Ishikawa (cell line): ENCODE measurements at regions not wholly inside any gene's neighbourhood (a gene's known extent, or its start where the extent isn't known, plus 50 kb on each side); places are given as distances from the start of the nearest gene placed in this dataset.

Experiments
- CEBPB ChIP-seq: IDR thresholded peaks from 2 replicates; pipeline ENCODE4 v1.6.1; 2012
- CREB1 ChIP-seq: IDR thresholded peaks from 2 replicates; pipeline ENCODE4 v1.6.1; 2012; ENCODE audit warnings: low read depth
- EP300 ChIP-seq: IDR thresholded peaks from 2 replicates; pipeline ENCODE4 v1.6.1; 2012; ENCODE audit warnings: borderline replicate concordance
- FOXM1 ChIP-seq: IDR thresholded peaks from 2 replicates; pipeline ENCODE4 v1.6.1; 2012; ENCODE audit warnings: low read depth, borderline replicate concordance
- RAD21 ChIP-seq: IDR thresholded peaks from 2 replicates; pipeline ENCODE4 v1.6.1; 2012; ENCODE audit warnings: low read depth
- TAF1 ChIP-seq: IDR thresholded peaks from 2 replicates; pipeline ENCODE4 v1.6.1; 2012; ENCODE audit warnings: low read depth, mild to moderate bottlenecking
- TEAD4 ChIP-seq: IDR thresholded peaks from 2 replicates; pipeline ENCODE4 v1.6.1; 2012
- YY1 ChIP-seq: IDR thresholded peaks from 2 replicates; pipeline ENCODE4 v1.6.1; 2012; ENCODE audit warnings: low read depth
- ZBTB7A ChIP-seq: IDR thresholded peaks from 2 replicates; pipeline ENCODE4 v1.6.1; 2012; ENCODE audit warnings: low read depth
- TF ChIP-seq, protein P1 (sequence below): IDR thresholded peaks from 2 replicates; pipeline ENCODE4 v1.6.1; 2012; ENCODE audit warnings: low read depth, mild to moderate bottlenecking
- TF ChIP-seq, protein P2 (sequence below): IDR thresholded peaks from 2 replicates; pipeline ENCODE4 v1.6.1; 2012

DNA sequence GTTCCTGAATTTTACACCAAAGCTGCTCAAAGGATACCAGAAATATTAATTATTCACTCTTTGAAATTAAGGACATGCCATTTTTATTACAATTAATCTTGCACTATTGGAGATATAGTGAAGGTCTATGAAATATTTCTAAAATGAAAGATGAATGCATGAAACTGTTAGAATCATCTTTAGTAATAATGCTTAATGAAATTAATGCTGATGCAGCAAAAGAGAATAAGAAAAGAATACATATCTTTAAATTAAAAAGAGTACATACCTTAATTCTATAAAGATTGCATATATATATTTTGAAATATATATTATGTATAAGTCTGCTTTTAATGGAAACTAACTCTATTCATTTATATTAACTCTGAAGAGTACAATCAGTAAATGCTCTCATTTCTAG, 236.0 kb downstream of the ALX1 start:
- no peak for TF ChIP-seq FOXM1
- TF ChIP-seq CEBPB, result no peak
- TF ChIP-seq, protein P1, sequence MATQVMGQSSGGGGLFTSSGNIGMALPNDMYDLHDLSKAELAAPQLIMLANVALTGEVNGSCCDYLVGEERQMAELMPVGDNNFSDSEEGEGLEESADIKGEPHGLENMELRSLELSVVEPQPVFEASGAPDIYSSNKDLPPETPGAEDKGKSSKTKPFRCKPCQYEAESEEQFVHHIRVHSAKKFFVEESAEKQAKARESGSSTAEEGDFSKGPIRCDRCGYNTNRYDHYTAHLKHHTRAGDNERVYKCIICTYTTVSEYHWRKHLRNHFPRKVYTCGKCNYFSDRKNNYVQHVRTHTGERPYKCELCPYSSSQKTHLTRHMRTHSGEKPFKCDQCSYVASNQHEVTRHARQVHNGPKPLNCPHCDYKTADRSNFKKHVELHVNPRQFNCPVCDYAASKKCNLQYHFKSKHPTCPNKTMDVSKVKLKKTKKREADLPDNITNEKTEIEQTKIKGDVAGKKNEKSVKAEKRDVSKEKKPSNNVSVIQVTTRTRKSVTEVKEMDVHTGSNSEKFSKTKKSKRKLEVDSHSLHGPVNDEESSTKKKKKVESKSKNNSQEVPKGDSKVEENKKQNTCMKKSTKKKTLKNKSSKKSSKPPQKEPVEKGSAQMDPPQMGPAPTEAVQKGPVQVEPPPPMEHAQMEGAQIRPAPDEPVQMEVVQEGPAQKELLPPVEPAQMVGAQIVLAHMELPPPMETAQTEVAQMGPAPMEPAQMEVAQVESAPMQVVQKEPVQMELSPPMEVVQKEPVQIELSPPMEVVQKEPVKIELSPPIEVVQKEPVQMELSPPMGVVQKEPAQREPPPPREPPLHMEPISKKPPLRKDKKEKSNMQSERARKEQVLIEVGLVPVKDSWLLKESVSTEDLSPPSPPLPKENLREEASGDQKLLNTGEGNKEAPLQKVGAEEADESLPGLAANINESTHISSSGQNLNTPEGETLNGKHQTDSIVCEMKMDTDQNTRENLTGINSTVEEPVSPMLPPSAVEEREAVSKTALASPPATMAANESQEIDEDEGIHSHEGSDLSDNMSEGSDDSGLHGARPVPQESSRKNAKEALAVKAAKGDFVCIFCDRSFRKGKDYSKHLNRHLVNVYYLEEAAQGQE, result no peak
- TF ChIP-seq TAF1, result no peak
- no peak for TF ChIP-seq EP300
- TF ChIP-seq CREB1, result no peak
- TF ChIP-seq RAD21, result no peak
- TF ChIP-seq, protein P2, sequence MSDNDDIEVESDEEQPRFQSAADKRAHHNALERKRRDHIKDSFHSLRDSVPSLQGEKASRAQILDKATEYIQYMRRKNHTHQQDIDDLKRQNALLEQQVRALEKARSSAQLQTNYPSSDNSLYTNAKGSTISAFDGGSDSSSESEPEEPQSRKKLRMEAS, result no peak
- no peak for TF ChIP-seq TEAD4
- no peak for TF ChIP-seq YY1
- TF ChIP-seq ZBTB7A, result no peak
